Karpas-422 (cell line): ENCODE measurements at regions not wholly inside any gene's neighbourhood (a gene's known extent, or its start where the extent isn't known, plus 50 kb on each side); places are given as distances from the start of the nearest gene placed in this dataset.
"Not testable (repeated sequence)": the region's sequence is repeated elsewhere in the genome, so short reads cannot be mapped to it uniquely, and the experiment has no call there.

Experiments used
- DNase-seq: peaks from one replicate; pipeline ENCODE4 v3.0.0-alpha.2; 2015
- H2AFZ ChIP-seq: fragments of 200-600 bp; sonication (generic); 2 replicates; pipeline ENCODE4 v1.6.1; 2014; ENCODE audit warnings: antibody characterized with exemption, low read length, mixed read lengths
- H3K27ac ChIP-seq: fragments of 200-600 bp; sonication (generic); 2 replicates; pipeline ENCODE4 v1.5.1; 2014; ENCODE audit warnings: mild to moderate bottlenecking, low read length, moderate library complexity
- H3K27me3 ChIP-seq: fragments of 200-600 bp; sonication (generic); 2 replicates; pipeline ENCODE4 v1.6.1; 2014; ENCODE audit warnings: low read length, mixed read lengths
- H3K36me3 ChIP-seq: fragments of 200-600 bp; sonication (generic); 2 replicates; pipeline ENCODE4 v1.6.1; 2014; ENCODE audit warnings: low read length, mixed read lengths; ENCODE audit not compliant: insufficient read depth
- H3K4me1 ChIP-seq: fragments of 200-600 bp; sonication (generic); 2 replicates; pipeline ENCODE4 v1.6.1; 2014; ENCODE audit warnings: mild to moderate bottlenecking, low read length, mixed read lengths
- H3K4me2 ChIP-seq: fragments of 200-600 bp; sonication (generic); 2 replicates; pipeline ENCODE4 v1.6.1; 2014; ENCODE audit warnings: low read length, low read depth, mild to moderate bottlenecking; ENCODE audit not compliant: poor library complexity, severe bottlenecking
- H3K4me3 ChIP-seq: fragments of 200-600 bp; sonication (generic); 2 replicates; pipeline ENCODE4 v1.5.1; 2014; ENCODE audit warnings: mild to moderate bottlenecking, antibody characterized with exemption, low read length, mixed read lengths
- H3K79me2 ChIP-seq: fragments of 200-600 bp; sonication (generic); 2 replicates; pipeline ENCODE4 v1.6.1; 2014; ENCODE audit warnings: mild to moderate bottlenecking, low read length, mixed read lengths
- H3K9ac ChIP-seq: fragments of 200-600 bp; sonication (generic); 2 replicates; pipeline ENCODE4 v1.6.0; 2014; ENCODE audit warnings: low read length
- H3K9me2 ChIP-seq: fragments of 200-600 bp; sonication (generic), shearing (Covaris generic); replicated peaks from 2 replicates; pipeline ENCODE4 v1.6.0; 2014; ENCODE audit warnings: mild to moderate bottlenecking, low read length, moderate library complexity; ENCODE audit not compliant: insufficient read depth
- H3K9me3 ChIP-seq: fragments of 300-700, 200-600 bp; sonication (generic); 2 replicates; pipeline ENCODE4 v1.6.1; 2014; ENCODE audit warnings: low read length, mixed read lengths
- H4K20me1 ChIP-seq: fragments of 200-600 bp; sonication (generic); 2 replicates; pipeline ENCODE4 v1.6.1; 2014; ENCODE audit warnings: mild to moderate bottlenecking, antibody characterized with exemption, low read length, low read depth; ENCODE audit not compliant: insufficient read depth

DNA sequence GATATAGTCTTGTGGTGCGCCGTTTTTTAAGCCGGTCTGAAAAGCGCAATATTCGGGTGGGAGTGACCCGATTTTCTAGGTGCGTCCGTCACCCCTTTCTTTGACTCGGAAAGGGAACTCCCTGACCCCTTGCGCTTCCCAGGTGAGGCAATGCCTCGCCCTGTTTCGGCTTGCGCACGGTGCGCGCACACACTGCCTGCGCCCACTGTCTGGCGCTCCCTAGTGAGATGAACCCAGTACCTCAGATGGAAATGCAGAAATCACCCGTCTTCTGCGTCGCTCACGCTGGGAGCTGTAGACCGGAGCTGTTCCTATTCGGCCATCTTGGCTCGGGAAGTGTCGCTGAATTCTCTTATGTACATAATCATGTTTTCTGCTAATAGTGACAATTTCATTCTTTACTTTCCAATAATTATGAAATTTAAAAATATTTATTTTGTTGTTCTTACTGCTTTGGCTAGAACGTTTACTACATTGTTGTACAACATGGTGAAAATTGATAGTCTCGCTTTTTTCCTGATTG, 61.2 kb upstream of the MINDY3 start:
- not testable (repeated sequence) for H3K4me3 ChIP-seq, DNase-seq, H2AFZ ChIP-seq, H3K4me2 ChIP-seq, H3K36me3 ChIP-seq, H3K27ac ChIP-seq, H3K9me3 ChIP-seq, H4K20me1 ChIP-seq, H3K4me1 ChIP-seq, H3K9me2 ChIP-seq, H3K79me2 ChIP-seq, H3K27me3 ChIP-seq, H3K9ac ChIP-seq

DNA sequence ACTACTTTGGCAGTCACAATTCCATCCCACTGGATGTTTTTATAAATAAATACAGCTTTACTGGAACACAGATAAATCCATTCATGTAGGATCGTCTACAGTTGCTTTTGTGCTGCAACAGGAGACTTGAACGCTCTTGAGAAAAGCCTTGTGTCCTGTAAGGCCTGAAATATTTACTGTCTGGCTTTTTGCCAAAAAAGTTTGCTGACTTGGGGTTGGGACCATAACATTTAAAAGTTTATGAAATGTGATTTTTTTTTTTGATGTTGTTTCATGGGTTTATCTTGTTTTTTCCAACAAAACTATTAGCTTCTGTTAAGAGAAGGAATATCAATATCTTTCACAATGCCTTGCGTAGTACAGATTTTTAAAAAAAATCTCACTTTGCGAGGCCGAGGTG, 71.1 kb upstream of the MINDY3 start:
- Histone ChIP-seq H3K4me3 (no peak overlapping the region), H3K27me3 (no peaks in the 10 kb centered on the region), H4K20me1 (no peaks in the 10 kb centered on the region), H3K9me2 (no peaks in the 10 kb centered on the region), H3K79me2 (no peaks in the 10 kb centered on the region), H3K4me1 (no peaks in the 10 kb centered on the region), H3K36me3 (no peaks in the 10 kb centered on the region), H3K9ac (no peak overlapping the region), H3K9me3 (no peaks in the 10 kb centered on the region), H3K4me2 (no peak overlapping the region), H3K27ac (no peak overlapping the region), H2AFZ (no peak overlapping the region)
- no peak for DNase-seq

DNA sequence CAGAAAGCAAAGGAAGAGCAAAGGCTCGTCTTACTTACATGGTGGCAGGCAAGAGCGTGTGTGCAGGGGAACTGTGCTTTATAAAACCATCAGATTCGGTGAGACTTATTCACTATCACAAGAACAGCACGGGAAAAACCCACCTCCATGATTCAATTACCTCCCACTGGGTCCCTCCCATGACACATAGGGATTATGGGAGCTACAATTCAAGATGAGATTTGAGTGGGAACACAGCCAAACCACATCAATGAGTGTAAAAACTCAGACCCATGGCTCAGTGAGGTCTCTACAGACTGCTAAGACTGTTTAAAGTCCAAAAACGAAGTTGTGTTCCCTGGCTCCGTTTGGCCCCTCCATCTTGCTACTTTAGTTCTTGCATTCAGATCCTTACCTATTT, 79.2 kb upstream of the MINDY3 start:
- not testable (repeated sequence) for H2AFZ ChIP-seq, H3K27ac ChIP-seq, H3K9ac ChIP-seq, H3K4me3 ChIP-seq, H3K9me2 ChIP-seq, H3K4me2 ChIP-seq, H4K20me1 ChIP-seq, H3K4me1 ChIP-seq, H3K36me3 ChIP-seq, DNase-seq, H3K27me3 ChIP-seq, H3K9me3 ChIP-seq, H3K79me2 ChIP-seq

DNA sequence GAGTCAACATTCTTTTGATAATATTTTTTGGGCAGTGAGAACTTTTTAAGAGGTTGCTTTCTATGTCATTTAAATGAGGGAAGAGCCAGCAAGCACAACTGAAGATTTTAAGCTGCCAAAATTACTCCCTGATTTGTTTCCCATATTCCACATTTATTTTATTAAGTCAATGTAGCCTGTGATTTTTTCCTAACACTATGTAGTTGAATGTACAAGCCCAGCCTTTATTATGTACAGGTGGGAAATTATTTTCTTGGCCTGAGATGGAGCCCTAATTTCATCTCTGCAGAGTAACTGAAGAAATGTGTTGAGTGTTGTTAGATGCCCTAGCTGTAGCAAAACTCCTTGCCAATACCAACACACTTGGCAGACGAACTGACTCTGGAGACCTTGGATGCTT, 83.1 kb upstream of the MINDY3 start:
- Histone ChIP-seq H3K9me3 (no peaks in the 10 kb centered on the region; the same call in 1 of the 2 replicates), H3K4me1 (no peaks in the 10 kb centered on the region), H3K27me3 (no peaks in the 10 kb centered on the region), H3K79me2 (no peaks in the 10 kb centered on the region), H3K4me2 (no peak overlapping the region), H3K4me3 (no peak overlapping the region), H2AFZ (no peak overlapping the region), H3K36me3 (no peaks in the 10 kb centered on the region), H3K9me2 (no peaks in the 10 kb centered on the region), H3K9ac (no peak overlapping the region), H3K27ac (no peak overlapping the region), H4K20me1 (no peaks in the 10 kb centered on the region)
- no peak for DNase-seq

DNA sequence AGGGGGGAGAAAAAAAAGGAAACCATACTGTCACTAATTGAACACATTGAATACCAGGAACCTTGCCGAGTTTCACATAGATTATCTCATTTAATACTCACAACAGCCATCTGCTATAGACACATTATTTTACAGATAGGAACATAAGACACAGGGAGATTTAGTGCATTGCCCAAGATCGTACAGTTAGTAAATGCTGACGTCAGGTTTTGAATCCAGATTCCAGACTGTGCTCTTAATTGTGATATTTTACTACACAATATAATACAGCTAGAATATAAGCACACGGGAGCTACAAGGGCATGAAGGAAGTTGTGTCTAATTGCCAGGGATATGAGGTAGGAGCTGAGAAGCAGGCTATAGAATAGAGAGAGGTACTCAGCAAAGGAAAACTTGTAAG, 93.9 kb upstream of the MINDY3 start:
- H3K4me3 ChIP-seq, result no peak overlapping the region
- H4K20me1 ChIP-seq, result no peaks in the 10 kb centered on the region
- H3K36me3 ChIP-seq, result no peaks in the 10 kb centered on the region
- DNase-seq, result no peak
- H3K27ac ChIP-seq, result no peak overlapping the region
- no peaks in the 10 kb centered on the region for H3K79me2 ChIP-seq
- no peak overlapping the region for H3K4me2 ChIP-seq
- no peak overlapping the region for H3K9ac ChIP-seq
- H3K27me3 ChIP-seq, result no peaks in the 10 kb centered on the region
- no peaks in the 10 kb centered on the region for H3K4me1 ChIP-seq
- no peaks in the 10 kb centered on the region for H3K9me2 ChIP-seq
- H3K9me3 ChIP-seq, result no peaks in the 10 kb centered on the region
- no peak overlapping the region for H2AFZ ChIP-seq

DNA sequence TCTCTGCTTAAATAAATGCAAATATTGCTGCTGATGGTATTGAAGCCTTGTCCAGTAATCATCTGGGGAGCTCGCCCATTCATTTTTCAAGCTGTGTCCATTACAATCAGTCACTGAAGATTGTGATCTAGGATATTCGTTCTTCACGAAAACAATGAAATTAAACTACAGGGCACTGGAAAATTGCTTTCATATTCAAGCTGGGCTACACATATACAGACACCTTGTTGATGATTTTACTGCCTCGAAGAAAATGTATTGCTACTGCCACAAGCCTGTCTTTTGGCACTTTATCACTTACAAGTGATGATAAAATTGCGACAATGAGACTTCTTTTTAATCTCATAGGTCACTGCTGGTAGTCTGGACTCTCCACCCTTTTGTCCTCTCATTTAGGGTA, 100.0 kb upstream of the MINDY3 start:
- Histone ChIP-seq H2AFZ (no peak overlapping the region), H4K20me1 (no peaks in the 10 kb centered on the region), H3K9me3 (no peaks in the 10 kb centered on the region), H3K4me1 (no peaks in the 10 kb centered on the region), H3K27me3 (no peaks in the 10 kb centered on the region), H3K79me2 (no peaks in the 10 kb centered on the region), H3K4me3 (no peak overlapping the region), H3K9ac (no peak overlapping the region), H3K4me2 (no peak overlapping the region), H3K36me3 (no peaks in the 10 kb centered on the region), H3K27ac (no peak overlapping the region), H3K9me2 (no peaks in the 10 kb centered on the region)
- DNase-seq, result no peak

DNA sequence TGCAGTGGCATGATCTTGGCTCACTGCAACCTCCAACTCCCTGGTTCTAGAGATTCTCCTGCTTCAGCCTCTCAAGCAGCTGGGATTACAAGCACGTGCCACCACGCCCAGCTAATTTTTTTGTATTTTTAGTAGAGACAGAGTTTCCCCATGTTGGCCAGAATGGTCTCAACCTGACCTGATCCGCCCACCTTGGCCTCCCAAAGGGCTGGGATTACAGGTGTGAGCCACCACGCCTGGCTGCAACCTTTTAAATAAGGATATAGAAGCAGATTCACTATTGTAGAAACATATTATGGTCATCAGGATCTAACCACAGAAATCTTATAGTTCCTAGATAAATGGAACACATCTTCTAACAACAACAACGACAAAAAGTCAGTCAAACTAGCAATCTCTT, 112.4 kb upstream of the MINDY3 start:
- not testable (repeated sequence) for H3K4me2 ChIP-seq, H3K9me3 ChIP-seq, H3K4me3 ChIP-seq, H3K27me3 ChIP-seq, DNase-seq, H3K79me2 ChIP-seq, H3K9me2 ChIP-seq, H3K4me1 ChIP-seq, H3K9ac ChIP-seq, H2AFZ ChIP-seq, H4K20me1 ChIP-seq, H3K27ac ChIP-seq, H3K36me3 ChIP-seq

DNA sequence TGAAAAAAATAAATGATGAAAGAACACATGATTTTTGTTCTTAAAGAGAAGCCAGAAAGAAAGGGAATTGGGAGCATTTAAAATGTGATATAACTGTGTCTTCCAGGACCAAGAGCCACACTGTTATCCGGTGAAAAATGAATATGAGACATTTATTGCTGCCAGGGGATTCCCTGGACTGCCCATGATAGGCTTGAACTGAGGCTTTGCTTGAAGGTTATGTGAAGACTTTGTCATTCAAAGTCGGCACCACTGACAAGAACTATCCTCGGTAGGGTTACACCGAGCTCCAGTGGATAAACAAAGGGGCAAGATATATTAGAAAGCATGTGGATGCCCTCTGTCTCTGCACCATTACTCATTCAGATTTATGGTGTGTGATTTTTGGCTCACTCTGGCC, 125.4 kb upstream of the MINDY3 start:
- Histone ChIP-seq H4K20me1 (no peaks in the 10 kb centered on the region), H3K36me3 (no peaks in the 10 kb centered on the region), H2AFZ (no peak overlapping the region), H3K4me3 (no peak overlapping the region), H3K9ac (no peak overlapping the region), H3K9me3 (no peaks in the 10 kb centered on the region), H3K27ac (no peak overlapping the region), H3K4me1 (no peaks in the 10 kb centered on the region), H3K4me2 (no peak overlapping the region), H3K79me2 (no peaks in the 10 kb centered on the region), H3K27me3 (no peaks in the 10 kb centered on the region), H3K9me2 (no peaks in the 10 kb centered on the region)
- no peak for DNase-seq

DNA sequence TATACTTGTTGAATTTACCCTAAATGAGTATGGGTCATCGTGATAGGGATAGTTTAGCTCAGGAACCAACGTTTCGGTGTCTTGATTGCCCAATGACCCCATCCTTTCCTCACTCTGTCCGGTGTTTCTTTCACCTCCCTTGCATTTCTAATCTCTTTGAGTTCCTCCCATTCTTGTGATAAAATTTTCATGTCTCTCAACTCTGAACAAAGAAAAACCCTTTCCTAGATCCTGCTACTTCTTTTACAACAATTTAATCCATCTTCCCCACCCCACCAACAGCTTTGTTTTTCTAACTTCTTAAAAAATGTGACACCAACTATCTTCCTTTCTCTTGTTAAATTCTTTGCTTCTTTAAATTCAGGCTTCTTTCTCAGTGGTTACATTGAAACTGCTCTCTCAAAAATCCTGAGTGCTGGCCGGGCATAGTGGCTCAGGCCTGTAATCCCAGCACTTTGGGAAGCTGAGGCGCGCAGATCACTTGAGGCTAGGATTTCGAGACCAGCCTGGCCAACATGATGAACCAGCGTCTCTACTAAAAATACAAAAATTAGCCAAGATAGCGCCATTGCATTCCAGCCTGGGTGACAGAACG, 130.3 kb upstream of the MINDY3 start:
- H3K79me2 ChIP-seq, result no peaks in the 10 kb centered on the region
- H3K27ac ChIP-seq, result no peak overlapping the region
- no peak overlapping the region for H2AFZ ChIP-seq

More for the DNA sequence above, 130.3 kb upstream of the MINDY3 start:
- no peaks in the 10 kb centered on the region for H3K9me3 ChIP-seq
- DNase-seq, result no peak
- H3K27me3 ChIP-seq, result no peaks in the 10 kb centered on the region
- no peak overlapping the region for H3K9ac ChIP-seq
- no peaks in the 10 kb centered on the region for H4K20me1 ChIP-seq
- H3K4me3 ChIP-seq, result no peak overlapping the region
- H3K9me2 ChIP-seq, result no peaks in the 10 kb centered on the region
- H3K36me3 ChIP-seq, result no peaks in the 10 kb centered on the region
- H3K4me1 ChIP-seq, result no peaks in the 10 kb centered on the region
- no peak overlapping the region for H3K4me2 ChIP-seq
